Activated naive CD4-positive, alpha-beta T cell treated with anti-CD3 and anti-CD28 coated beads, Interleukin-2, amount 50 U/mL, for 72 hours (primary cell): ENCODE measurements at regions not wholly inside any gene's neighbourhood (a gene's known extent, or its start where the extent isn't known, plus 50 kb on each side); places are given as distances from the start of the nearest gene placed in this dataset.
A peak's percentile ranks its signal among the peaks of the same experiment; 100 is the strongest.
"Not testable (repeated sequence)": the region's sequence is repeated elsewhere in the genome, so short reads cannot be mapped to it uniquely, and the experiment has no call there.

Experiments
- ATAC-seq, 2 donors: fragments of 150-1000 bp; cut with Tn5 transposase; 2 replicates each; pipeline ENCODE4 v1.10.0; 2021; ENCODE audit warnings: mild to moderate bottlenecking in 2 of 2, moderate library complexity in 2 of 2
- DNase-seq, 2 donors: peaks; one replicate each; pipeline ENCODE4 v3.0.0; 2021 to 2022; ENCODE audit warnings: low spot score in 2 of 2
- H3K27ac Mint-ChIP-seq, 2 donors: one replicate each; pipeline ENCODE4 v1.8.0; 2022; ENCODE audit warnings: mild to moderate bottlenecking in 2 of 2, mixed read lengths in 2 of 2
- H3K36me3 Mint-ChIP-seq, 2 donors: one replicate each; pipeline ENCODE4 v1.8.0; 2022; ENCODE audit warnings: mixed read lengths in 2 of 2
- H3K9me3 Mint-ChIP-seq, 2 donors: one replicate each; pipeline ENCODE4 v1.8.0; 2022; ENCODE audit warnings: mixed read lengths in 2 of 2

GRCh38 chr16:61480250-61480649 is 556.0 kb downstream of the CDH8 start:
- H3K9me3 Mint-ChIP-seq = peaks cover 20 to 25% of the 10 kb centered on the region in 2 donors
- no peaks in the 10 kb centered on the region for H3K36me3 Mint-ChIP-seq
- DNase-seq (no peak), ATAC-seq (no peak)
- H3K27ac Mint-ChIP-seq = no peak overlapping the region

GRCh38 chr16:61471737-61472136 is 564.5 kb downstream of the CDH8 start:
- peaks cover 24 to 25% of the 10 kb centered on the region in 2 donors for H3K9me3 Mint-ChIP-seq
- no peak overlapping the region for H3K27ac Mint-ChIP-seq
- ATAC-seq (no peak), DNase-seq (no peak)
- H3K36me3 Mint-ChIP-seq = no peaks in the 10 kb centered on the region

DNA sequence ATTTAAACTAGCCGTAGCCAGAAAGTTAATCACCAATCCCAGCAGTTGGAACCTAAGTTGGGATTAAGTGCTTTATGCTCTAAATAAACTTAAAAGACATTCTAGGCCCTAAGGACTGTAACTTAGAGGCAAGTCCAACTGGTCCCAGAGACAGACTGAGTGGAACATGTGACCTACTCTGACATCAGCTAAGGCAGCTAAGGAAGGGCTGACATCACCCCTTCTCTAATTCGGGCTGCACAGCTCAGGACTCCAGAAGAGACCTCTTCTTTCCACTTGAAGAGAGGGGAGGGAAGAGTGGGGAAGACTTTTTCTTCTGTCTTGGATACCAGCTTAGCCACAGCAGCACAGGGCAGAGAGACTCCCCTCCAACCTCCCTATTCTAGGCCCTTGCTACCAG is 565.2 kb downstream of the CDH8 start:
- ATAC-seq = no peak
- DNase-seq = no peak
- Mint-ChIP-seq H3K36me3 (no peaks in the 10 kb centered on the region), H3K27ac (no peak overlapping the region), H3K9me3 (peaks cover 20 to 22% of the 10 kb centered on the region in 2 donors)

DNA sequence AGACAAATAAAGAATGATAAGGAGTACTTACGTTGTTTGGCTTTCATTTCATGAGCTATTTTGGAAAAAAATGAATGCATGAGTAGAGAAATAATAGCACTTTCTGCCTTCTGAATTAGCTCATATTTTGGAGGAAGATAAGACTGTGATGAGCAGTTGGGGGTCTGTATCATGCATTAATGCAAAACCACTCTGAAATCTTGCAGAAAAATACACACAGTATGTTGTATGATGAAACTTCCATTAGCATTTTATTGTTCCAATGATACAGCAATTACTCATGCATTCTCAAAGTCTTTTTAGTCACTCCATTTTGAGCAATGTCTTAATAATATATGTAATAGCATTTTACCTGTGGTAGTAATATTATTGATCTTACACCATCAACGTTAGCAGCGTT is 571.0 kb downstream of the CDH8 start:
- Mint-ChIP-seq H3K27ac (no peak overlapping the region), H3K9me3 (peaks cover 20 to 23% of the 10 kb centered on the region in 2 donors), H3K36me3 (peaks cover 0 to 11% of the 10 kb centered on the region in 2 donors)
- ATAC-seq = no peak
- DNase-seq = no peak

DNA sequence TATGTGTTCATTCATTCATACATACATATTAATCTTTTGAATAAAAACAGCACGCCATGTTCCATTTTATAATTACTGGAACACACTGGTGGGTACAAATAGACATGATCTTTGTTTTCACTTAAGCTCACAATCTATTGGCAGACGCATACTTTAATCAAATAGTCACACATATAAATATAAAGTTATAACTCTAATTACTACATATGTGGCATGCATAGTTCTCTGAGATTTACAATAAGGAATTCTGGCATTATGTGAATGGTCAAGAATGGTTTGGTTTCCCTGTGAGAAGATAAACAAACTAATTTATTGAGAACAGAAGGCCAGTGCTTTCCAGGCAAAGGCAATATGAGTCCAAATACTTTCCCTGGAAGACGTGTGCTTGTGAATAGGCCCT is 576.2 kb downstream of the CDH8 start:
- no peak for DNase-seq
- Mint-ChIP-seq H3K36me3 (peaks cover 0 to 14% of the 10 kb centered on the region in 2 donors), H3K27ac (no peak overlapping the region), H3K9me3 (peaks cover 29 to 36% of the 10 kb centered on the region in 2 donors)
- ATAC-seq = no peak

DNA sequence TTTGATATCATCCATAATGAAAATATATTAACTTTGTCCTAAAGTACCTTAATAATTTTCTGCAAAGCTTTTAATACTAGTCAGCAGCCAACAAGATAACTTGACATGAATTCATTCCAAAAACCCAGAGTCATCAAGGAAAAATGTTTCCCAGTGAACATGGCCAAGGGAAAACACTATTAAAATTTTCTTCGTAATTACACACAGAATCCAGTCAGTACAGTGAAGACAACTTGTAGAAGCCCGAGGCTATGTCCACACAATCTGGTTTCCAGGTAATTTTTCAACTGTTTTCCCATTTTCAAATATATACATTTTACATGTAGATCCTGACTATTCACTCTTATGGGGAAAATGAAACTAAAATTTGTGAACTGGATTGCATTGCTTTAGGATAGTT is 600.9 kb downstream of the CDH8 start:
- peaks cover 0 to 9% of the 10 kb centered on the region in 2 donors for H3K36me3 Mint-ChIP-seq
- H3K27ac Mint-ChIP-seq = no peak overlapping the region
- H3K9me3 Mint-ChIP-seq = peaks cover 22 to 26% of the 10 kb centered on the region in 2 donors
- no peak for ATAC-seq
- DNase-seq = no peak

- DNase-seq (no peak), ATAC-seq (no peak)
- H3K36me3 Mint-ChIP-seq = no peaks in the 10 kb centered on the region
- no peak overlapping the region for H3K27ac Mint-ChIP-seq
- H3K9me3 Mint-ChIP-seq = peaks cover 13 to 20% of the 10 kb centered on the region in 2 donors
Observed at GRCh38 chr16:61432421-61432820, 603.8 kb downstream of the CDH8 start.

DNA sequence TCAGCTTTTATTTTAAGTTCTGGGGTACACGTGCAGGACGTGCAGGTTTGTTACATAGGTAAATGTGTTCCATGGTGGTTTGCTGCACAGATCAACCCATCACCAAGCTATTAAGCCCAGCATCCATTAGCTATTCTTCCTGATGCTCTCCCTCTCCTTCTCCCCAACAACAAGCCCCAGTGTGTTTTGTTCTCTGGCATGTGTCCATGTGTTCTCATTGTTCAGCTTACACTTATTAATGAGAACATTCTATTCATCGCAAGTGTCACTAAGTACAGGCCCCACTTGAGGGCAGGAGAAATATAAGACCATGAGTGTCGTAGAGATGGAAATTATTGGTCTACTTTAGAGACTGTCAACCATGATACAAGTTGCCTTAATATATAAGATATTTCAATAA is 615.1 kb downstream of the CDH8 start:
- ATAC-seq (no peak), DNase-seq (no peak)
- Mint-ChIP-seq H3K36me3 (peaks cover 0 to 6% of the 10 kb centered on the region in 2 donors), H3K27ac (no peak overlapping the region), H3K9me3 (peaks cover 13 to 17% of the 10 kb centered on the region in 2 donors)

DNA sequence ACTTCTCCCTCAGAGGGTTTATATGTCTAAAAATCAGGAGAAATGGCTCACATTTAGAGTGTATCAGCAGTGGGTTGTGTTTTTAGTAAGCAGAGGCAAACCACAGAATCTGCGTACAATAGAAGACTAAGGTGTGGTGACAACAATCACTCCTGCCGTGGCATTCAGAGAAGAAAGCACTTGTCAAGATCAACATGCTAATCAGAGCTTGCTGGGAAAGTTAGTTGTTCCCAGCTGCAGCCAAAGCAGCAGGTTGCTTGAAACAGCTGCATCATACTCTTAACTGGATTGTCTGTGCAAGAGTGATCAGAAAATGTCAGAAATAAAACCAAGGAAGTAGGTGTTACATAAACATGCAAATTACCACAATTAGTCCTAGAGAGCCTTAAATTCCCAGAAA is 616.4 kb downstream of the CDH8 start:
- no peak overlapping the region for H3K27ac Mint-ChIP-seq
- DNase-seq = no peak
- H3K9me3 Mint-ChIP-seq = peaks cover 13 to 17% of the 10 kb centered on the region in 2 donors
- peaks cover 0 to 6% of the 10 kb centered on the region in 2 donors for H3K36me3 Mint-ChIP-seq
- no peak for ATAC-seq

GRCh38 chr16:61418802-61419201 is 617.4 kb downstream of the CDH8 start:
- DNase-seq, H3K36me3 Mint-ChIP-seq, ATAC-seq, H3K27ac Mint-ChIP-seq: not testable (repeated sequence)
- peaks cover 13 to 17% of the 10 kb centered on the region in 2 donors for H3K9me3 Mint-ChIP-seq

- Mint-ChIP-seq H3K36me3 (no peaks in the 10 kb centered on the region), H3K9me3 (peaks cover 9 to 30% of the 10 kb centered on the region in 2 donors), H3K27ac (no peak overlapping the region)
- DNase-seq (no peak), ATAC-seq (no peak)
Observed at GRCh38 chr16:61415126-61415525, 621.1 kb downstream of the CDH8 start.

DNA sequence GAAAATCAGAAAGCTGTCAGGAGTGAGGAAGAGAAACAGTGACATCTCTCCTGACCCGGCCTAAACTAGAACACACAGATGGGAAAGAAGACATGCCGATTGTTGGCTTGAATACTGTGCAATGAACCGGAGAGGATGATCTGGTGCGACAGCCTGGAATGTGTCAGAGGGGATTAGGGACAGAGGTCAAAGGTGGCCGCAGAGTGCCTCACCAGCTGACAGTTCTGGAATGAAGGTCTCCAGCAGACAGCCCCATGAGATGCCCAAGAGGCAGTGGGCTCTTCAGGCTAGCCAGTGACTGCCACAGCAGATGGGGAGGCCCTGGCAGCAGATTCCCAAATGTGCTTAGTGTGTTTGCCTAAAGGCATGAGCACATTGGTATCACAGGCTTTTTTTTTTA is 623.2 kb downstream of the CDH8 start:
- H3K9me3 Mint-ChIP-seq = peaks cover 10 to 25% of the 10 kb centered on the region in 2 donors
- H3K27ac Mint-ChIP-seq = no peak overlapping the region
- H3K36me3 Mint-ChIP-seq = no peaks in the 10 kb centered on the region
- DNase-seq (no peak), ATAC-seq (no peak)

DNA sequence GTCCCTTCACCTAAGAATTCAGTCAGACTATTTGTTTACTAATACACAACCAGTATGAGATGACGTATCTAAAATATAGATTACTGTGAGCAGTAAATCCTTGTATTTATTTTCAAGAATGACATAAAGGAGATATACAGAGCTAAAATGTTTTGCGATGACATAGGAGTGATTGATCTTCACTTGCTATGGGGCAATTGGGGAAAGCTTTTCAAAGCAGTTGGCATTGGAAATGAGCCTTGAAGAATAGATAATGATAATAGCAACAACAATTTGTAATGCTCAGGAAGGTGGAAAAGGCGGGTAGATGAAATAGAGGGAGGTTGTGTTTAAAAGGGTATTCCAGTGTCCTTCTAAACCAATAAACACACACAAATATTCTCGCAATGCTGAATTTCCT is 623.7 kb downstream of the CDH8 start:
- no peaks in the 10 kb centered on the region for H3K36me3 Mint-ChIP-seq
- ATAC-seq = no peak
- H3K27ac Mint-ChIP-seq = no peak overlapping the region

DNA sequence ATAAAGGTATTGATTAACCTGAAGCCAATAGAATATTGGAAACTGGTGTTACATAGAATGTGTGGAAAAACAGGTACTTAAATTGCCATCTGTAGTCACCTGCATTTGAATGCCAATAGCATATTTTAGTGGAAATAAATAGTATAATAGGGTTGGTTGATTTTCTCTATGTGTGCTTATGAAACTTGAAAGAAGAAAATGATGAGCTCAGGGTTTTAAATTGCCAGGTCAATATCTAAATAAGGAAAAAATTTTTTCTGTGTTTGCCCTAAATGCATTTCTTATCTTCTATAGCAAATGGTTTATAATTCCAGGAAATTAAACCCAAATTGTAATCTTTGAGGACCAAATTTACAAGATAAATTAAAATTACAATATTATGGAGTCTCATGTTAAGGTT is 626.6 kb downstream of the CDH8 start:
- H3K9me3 Mint-ChIP-seq = peaks cover 17 to 39% of the 10 kb centered on the region in 2 donors
- peaks cover 0 to 10% of the 10 kb centered on the region in 2 donors for H3K36me3 Mint-ChIP-seq
- no peak for DNase-seq
- peak overlapping the region in 1 of 2 donors; percentile 6 for H3K27ac Mint-ChIP-seq
- ATAC-seq = no peak

More for the DNA sequence above, 623.7 kb downstream of the CDH8 start:
- no peak for DNase-seq
- peaks cover 10 to 25% of the 10 kb centered on the region in 2 donors for H3K9me3 Mint-ChIP-seq

- DNase-seq (no peak), ATAC-seq (no peak)
- peaks cover 0 to 30% of the 10 kb centered on the region in 2 donors for H3K36me3 Mint-ChIP-seq
- peaks cover 25 to 32% of the 10 kb centered on the region in 2 donors for H3K9me3 Mint-ChIP-seq
- no peak overlapping the region for H3K27ac Mint-ChIP-seq
Observed at GRCh38 chr16:61403386-61403785, 632.9 kb downstream of the CDH8 start.

DNA sequence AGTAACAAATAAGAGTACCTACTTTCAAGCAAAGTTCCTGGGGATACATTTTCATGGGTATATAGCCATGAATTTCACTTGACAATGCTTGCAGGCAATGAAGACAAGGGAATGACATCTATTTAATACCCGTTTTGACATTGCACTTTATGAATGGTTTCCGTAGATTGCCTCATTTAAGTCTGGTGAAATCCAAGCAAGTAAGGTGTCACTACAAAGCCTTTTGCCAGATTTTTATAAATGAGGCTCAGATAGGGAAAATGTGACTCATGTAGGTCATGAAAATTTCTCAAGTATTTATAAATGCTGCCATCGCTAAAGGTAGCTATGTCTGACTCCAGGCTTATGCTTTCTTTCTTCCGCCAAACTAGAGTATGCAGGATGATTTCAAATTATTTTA is 644.3 kb downstream of the CDH8 start:
- ATAC-seq (no peak), DNase-seq (no peak)
- no peaks in the 10 kb centered on the region for H3K36me3 Mint-ChIP-seq
- peaks cover 0 to 19% of the 10 kb centered on the region in 2 donors for H3K9me3 Mint-ChIP-seq
- H3K27ac Mint-ChIP-seq = no peak overlapping the region

- Mint-ChIP-seq H3K36me3 (no peaks in the 10 kb centered on the region), H3K9me3 (peaks cover 5 to 19% of the 10 kb centered on the region in 2 donors), H3K27ac (no peak overlapping the region)
- no peak for DNase-seq
- no peak for ATAC-seq
Observed at GRCh38 chr16:61390965-61391637, 645.1 kb downstream of the CDH8 start.

DNA sequence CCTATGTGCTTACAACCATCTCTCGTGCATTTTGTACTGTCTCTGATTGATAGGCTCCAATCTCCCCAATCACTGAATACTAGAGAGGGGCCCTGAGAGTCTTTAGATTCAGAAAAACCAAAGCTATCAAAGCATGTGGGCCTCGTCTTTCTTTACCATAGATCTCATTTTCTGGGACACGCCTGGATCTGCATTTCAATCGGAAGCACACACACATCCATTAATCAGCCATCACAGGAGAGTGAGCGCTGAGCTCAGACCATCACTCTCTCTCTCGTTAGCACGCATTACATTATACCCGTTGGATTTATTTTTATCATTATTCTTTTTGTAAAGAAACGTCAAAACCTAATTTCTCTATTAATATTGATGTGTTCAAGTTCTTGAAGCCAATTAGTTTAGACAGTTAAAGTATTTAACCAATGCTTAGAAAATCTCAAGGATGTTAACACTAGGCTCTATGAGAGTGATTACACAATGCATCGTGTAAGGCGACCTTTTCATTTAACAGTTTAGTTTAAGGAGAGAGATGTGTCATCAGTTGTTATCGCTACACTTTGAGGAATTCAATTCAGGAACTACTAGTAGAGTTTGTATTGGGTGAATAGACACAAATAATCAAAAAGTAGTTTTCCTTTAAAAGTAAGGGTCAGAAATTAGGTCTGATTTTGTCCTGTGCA is 650.7 kb downstream of the CDH8 start:
- H3K9me3 Mint-ChIP-seq = peaks cover 20 to 35% of the 10 kb centered on the region in 2 donors
- no peak for ATAC-seq
- no peaks in the 10 kb centered on the region for H3K36me3 Mint-ChIP-seq
- no peak overlapping the region for H3K27ac Mint-ChIP-seq
- DNase-seq = no peak
